RPMI8226 (cell line): ENCODE measurements at regions not wholly inside any gene's neighbourhood (a gene's known extent, or its start where the extent isn't known, plus 50 kb on each side); places are given as distances from the start of the nearest gene placed in this dataset.

Experiments used
- DNase-seq: peaks from one replicate; pipeline ENCODE4 v3.0.0-alpha.2; 2015

DNA sequence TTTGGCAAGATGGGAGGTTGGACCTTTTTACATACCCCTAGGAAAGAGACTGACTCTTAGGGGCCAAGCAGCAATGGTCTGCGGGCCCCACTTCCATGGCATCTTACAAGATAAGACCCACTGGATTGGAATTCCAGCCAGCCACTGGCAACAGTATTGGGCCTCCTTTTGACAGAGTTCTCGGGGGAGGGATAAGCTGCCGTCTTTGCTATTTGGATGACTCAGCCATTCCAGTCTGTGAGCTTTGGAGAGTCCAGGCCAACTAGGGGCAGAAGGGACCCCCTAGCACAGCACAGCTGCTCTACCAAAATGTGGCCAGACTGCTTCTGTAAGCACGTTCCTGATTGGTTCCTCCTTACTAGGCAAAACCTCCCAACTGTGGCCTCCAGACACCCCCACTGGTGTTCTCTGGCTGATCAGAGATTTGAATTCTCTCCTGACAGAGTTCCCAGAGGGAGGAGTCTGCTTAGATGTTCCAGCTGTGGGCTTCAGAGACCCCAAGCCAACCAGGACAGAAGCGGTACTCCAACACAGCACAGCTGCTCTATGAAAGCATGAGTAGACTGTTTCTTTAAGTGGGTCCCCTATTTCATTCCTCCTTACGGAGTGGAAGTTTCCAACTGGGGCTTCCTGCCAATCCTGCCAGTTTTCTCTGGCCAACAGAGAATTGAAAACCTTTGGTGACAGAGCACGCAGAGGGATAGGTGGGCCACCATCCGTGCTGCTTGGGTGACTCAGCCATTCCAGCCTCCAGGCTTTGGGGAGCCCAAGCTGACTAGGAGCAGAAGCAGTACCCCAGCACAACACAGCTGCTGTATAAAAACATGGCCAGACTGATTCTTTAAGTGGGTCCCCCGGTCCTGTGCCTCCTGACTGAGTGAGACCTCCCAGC, 672.1 kb upstream of the RIOK2 start:
- DNase-seq, result no peak

GRCh38 chr5:97874491-97874890, 691.4 kb upstream of the RIOK2 start:
- DNase-seq, result no peak

DNA sequence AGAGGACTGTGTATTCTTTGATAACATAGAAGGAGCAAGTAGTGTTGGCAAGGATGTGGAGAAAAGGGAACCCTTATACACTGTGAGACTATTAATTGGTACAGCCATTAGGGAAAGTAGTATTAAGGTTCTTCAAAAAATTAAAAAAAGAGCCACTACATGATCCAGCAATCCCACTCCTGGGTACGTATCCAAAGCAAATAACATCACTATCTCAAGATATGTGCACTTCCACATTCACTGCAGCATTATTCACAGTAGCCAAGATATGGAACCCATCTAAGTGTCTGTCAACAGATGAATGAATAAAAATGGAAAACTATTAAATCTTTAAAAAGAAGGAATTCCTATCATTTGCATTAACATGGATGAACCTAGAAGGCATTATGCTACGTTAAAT, 693.2 kb upstream of the RIOK2 start:
- no peak for DNase-seq

DNA sequence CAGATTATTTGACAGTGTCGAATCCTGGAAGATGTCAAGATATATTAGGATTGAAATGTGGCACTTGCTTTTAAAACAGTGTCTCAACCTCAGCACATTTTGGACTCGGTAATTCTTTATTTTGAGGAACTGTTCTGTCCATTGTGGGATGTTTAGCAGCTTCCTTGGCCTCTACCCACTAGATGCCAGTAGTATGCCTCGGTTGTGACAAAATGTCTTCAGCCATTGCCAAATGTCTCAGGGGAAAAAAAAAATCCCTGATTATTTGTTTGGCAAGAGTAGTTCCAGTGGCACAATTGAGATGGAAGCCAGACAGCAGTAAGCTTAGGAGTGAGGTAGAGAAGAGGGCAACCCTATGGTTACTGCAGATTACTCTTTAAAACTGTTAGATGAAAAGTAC, 694.5 kb upstream of the RIOK2 start:
- no peak for DNase-seq

DNA sequence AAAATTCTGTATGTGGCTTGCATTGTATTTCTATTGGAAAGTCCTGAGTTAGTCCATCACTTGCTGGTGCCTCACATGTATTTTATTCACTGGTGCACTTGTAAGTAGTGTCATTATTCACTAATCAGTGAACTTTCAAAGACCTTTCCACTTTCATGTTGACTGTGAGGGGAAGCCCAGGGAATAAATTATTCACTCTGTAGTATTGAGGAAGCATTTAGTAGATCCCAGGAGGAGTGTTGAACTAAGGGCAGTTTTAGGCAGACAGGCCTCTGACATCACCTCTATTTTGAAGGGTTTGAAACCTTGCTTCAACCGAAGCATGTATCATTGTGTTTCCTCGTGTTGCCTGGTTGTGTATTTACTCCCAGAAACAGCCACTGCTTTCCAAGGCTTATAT, 705.4 kb upstream of the RIOK2 start:
- no peak for DNase-seq

- no peak for DNase-seq
These were observed 708.9 kb upstream of the RIOK2 start for GRCh38 chr5:97891971-97892370.

- no peak for DNase-seq
These were observed 720.7 kb upstream of the RIOK2 start for GRCh38 chr5:97903742-97904141.

DNA sequence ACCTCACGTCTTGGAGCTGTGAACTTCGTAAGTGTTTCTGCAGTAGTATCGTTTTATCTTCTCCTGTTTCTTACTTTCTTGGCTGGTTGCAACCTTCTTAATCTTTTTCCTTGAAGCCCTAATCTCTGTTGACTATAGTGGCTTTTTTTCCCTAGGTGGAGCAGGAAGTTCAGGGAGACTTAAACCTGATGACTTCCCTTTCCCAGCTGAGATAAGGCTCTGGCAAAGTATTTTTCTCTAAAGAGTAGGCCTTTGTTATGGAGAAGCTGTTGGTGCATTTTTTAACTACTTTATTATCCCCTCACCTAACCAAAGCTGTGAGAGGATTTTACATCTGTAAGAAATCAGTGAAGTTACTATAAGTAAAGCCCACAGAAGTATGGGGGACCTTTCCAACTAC, 723.1 kb upstream of the RIOK2 start:
- no peak for DNase-seq

- DNase-seq, result no peak
These were observed 724.8 kb upstream of the RIOK2 start for GRCh38 chr5:97907646-97908400.

- no peak for DNase-seq
These were observed 726.5 kb upstream of the RIOK2 start for GRCh38 chr5:97909541-97909940.

DNA sequence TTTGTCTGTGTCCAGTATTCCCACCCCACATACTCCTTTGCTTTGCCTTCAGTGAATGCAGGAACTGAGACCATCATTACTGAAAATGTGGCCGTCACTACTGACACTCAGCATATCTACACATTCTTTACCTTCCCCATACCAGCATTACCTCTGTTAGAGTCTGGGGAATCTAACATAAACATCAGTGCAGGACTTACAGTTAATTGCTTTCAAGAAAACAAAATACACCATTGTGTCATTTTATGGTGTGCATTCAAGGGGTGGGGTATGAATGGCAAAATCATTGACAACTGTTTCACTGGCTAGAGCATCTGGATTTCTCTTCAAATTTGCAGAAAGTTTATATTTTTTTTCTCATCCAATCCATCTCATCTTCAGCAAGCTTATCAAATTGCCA, 731.4 kb upstream of the RIOK2 start:
- no peak for DNase-seq

DNA sequence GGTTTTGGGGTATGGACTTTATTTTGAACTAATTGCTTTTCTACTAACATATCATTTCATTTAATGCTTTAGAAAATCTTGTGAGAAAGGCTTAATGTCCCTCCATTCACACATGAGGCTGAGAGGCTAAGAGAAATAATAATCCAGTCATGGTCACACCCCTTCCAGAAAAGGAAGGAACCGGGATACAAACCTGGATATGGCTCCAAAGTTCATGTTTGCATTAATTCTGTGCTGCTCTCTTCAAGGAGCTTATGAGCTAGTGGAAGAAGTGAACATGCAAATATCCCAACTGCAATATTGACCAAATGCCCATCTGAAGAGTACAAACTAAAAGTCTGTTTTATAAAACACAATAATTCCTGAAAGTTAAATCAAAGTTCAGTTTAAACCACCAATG, 732.1 kb upstream of the RIOK2 start:
- DNase-seq, result no peak

DNA sequence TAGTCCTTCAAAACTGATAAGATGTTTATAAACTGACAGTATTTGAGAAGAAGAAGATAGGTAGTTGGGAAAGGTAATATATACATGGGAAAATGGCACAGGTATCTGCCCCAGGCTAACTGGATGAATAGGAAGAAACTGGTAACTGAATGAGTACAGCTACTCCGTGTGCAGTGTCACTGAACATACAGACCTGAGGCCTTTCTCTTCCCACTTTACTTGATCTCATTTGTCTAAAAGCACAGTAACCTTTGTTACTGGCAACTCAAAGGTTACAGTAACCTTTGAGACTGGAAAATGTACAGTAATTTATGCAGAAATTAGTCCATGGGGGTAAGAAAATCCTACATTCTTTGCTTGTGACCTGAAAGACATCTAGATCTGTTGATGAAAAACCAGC, 735.0 kb upstream of the RIOK2 start:
- no peak for DNase-seq

DNA sequence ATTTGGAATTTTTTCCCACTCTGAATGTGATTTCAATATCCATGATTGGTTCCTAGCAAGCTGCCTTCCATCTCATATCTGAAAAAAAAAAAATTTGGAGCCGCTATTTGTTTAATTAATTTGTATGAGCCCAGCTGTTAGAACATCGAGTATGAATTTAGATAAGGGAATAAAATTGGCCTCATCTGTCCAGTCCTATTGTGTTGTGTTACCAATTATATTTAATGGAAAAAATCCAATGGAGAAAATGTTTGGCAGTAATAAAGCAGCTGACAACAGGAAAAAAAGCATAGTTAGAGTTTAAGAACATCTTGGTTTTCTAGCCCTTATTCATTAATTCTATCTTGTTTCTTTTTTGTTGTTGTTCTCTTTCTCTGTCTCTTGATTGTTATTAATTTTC, 735.6 kb upstream of the RIOK2 start:
- no peak for DNase-seq

DNA sequence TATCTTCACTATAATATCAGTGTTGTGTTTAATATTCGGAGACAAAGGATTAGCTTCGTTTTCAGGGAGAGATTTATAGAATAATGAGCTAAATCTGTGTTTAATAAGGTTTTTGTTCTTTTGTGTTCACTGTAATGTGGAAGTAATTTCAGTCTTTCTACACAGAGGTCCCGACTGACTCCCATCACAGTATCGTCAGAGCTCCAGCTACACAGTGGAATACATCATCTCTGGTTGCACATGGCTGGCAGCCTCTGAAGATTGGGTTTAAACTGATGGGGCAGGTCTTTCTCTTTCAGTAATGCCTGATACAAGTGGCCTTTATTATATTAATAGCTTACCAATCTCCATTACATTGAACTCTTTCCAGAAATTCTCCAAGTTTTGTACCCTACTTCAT, 736.7 kb upstream of the RIOK2 start:
- DNase-seq, result no peak

- DNase-seq, result no peak
These were observed 739.7 kb upstream of the RIOK2 start for GRCh38 chr5:97922776-97923175.

GRCh38 chr5:97923496-97923895, 740.4 kb upstream of the RIOK2 start:
- no peak for DNase-seq

DNA sequence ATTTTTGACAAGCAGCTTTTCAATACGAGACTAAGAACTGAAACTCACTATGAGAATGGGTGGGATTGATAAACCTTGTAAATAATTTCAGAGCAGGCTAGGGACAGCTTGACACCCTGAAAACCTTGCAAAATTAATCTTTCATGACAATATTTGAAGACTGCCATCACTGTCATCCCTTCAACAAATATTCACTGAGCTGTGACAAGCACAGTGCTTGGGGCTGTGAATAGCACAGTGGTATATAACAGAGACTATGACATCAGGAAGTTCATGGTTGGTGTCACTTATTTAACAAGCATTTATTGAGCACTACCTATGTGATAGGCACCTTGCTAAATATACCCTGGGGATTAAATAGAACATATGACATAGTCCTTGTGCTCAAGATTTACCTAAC, 741.0 kb upstream of the RIOK2 start:
- no peak for DNase-seq

DNA sequence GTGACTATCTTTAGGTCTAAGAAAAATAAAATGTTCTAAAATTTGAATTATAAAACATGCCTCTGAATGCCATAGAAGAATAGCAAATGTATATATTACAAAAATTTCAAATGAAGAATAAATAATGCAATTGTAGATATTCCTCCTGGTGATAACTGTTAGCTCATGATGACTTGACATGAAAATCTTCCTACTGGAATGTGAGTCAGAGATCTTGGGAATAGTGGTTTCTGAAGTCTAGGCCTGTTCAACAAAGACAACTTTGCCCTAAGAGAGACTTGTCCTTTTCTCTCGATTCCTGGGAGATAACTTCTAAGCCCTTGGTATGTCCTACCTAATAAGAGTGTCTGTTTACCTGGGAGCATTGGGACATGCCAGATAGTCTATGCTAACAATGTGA, 746.3 kb upstream of the RIOK2 start:
- DNase-seq, result no peak

DNA sequence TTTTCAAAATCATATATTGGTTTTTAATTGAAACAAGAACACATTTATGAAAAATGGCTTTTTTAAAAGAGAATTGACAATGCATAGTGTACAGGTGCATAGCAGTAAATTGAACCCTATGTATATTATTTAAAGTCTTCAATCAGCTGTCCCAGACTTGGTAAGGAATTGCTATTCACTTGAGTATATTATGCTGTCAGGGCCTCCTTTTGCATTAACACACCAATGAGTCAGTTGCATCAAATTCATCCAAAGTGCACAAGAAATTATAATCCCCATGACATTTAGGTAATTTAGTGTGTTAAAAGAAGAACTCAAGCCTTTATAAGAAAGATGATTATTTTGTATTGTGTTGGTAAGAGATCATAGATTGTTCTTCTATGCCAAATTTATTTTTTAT, 748.8 kb upstream of the RIOK2 start:
- no peak for DNase-seq

- no peak for DNase-seq
These were observed 753.2 kb upstream of the RIOK2 start for GRCh38 chr5:97936231-97936630.

- DNase-seq, result no peak
These were observed 754.8 kb upstream of the RIOK2 start for GRCh38 chr5:97937846-97938245.

DNA sequence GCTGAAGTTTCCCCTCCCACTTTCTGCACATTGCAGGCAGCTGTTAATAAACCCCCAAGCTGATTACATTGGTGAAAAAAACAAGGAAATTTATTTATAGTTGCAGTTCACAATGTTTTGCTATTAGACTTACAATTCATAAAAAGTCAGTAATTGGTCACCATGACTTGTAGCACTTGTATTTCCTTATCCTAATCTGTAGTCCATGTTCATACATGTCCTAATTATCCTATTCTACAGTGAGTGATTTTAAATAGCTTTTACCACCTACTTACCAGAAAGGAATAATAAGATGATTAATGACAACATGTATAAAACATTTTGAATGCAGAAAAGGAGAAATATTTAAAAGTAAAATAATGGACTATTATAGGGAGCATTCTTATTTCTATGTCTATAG, 760.0 kb upstream of the RIOK2 start:
- no peak for DNase-seq

DNA sequence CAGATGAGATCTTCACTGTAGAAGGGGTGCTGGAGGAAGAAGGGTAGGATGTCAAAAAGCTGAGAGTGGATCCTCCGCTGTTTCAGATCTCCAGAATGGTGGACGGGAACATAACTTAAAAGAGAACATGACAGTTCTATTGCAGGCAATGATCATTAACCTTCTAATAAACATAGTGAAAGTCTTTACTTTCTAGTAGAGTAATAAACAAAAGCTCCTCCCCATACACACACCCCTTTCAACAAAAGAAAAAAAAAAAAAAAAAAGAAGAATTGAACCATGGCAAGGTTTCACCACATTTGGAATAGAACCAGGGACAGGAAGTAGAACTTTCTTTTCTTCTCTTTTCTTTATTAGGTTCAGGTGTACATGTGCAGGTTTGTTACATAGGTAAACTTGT, 768.1 kb upstream of the RIOK2 start:
- no peak for DNase-seq

DNA sequence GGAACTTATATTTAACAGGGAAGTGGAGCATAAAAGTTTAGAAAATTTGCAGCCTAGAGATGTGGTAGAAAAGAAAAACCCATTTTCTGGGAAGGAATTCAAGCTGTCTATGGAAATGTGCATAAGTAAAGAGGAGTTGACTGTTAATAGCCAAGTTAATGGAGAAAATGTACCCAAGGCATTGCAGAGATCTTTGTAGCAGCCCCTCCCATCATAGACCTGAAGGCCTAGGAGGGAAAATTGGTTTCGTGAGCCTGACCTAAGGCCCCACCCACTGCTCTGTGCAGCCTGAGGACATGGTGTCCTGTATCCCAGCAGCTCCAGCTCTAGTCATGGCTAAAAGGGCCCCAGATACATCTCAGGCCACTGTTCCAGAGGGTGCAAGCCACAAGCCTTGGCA, 772.4 kb upstream of the RIOK2 start:
- no peak for DNase-seq
